ENCODE measurements at regions not wholly inside any gene's neighbourhood (a gene's known extent, or its start where the extent isn't known, plus 50 kb on each side); places are given as distances from the start of the nearest gene placed in this dataset.
A peak's percentile ranks its signal among the peaks of the same experiment; 100 is the strongest.
"Not testable (repeated sequence)": the region's sequence is repeated elsewhere in the genome, so short reads cannot be mapped to it uniquely, and the experiment has no call there.

- no peak for DNase-seq
Observed at GRCh38 chr10:36026656-36027390, 384.7 kb upstream of the FZD8 start.

DNA sequence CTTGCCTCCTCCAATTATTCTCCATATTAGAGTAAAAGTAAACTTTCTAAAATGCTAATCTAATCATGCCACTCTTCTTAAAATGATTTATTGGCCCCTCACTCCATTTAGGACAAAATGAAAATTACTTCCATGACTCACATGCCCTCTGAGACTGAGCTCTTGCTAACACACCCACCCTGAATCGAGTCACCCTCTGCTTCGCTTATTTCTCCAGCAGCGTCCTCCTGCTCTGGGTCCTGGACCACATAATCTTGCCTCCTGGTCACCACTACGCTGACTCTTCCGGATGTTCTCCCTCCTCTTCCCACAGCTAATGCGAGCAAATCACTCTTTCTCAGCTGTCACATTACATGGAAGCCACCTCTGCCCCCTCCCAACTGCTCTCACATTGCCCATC is 384.0 kb upstream of the FZD8 start:
- DNase-seq = no peak

- DNase-seq = peak in 1 of 5 experiments; percentile 32
Observed at GRCh38 chr10:36023939-36024338, 381.8 kb upstream of the FZD8 start.

DNA sequence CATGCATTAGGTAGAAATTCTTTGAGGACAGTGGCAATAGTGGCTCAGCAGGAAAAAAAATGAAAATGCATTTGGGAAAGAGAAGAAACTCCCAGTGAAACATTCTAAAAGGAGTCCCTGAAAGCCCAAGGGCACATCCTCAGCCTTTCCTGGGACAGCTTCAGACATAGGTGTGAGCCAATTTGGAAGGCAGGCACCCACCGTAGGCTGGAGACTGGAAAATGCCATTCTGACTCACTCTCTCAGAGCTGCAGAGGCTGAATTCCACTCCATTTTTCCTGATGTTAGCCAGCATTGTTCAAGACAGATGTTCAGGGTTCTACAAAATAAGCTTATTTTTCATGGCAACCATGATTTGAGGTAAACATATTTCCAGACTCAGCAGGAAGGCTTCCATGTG is 379.0 kb upstream of the FZD8 start:
- DNase-seq = no peak

- no peak for DNase-seq
Observed at GRCh38 chr10:36019749-36020148, 377.7 kb upstream of the FZD8 start.

GRCh38 chr10:36018996-36019395 is 376.9 kb upstream of the FZD8 start:
- DNase-seq = no peak

- no peak for DNase-seq
Observed at GRCh38 chr10:36017137-36017536, 375.0 kb upstream of the FZD8 start.

GRCh38 chr10:36007369-36007768 is 365.3 kb upstream of the FZD8 start:
- no peak for DNase-seq

GRCh38 chr10:36003688-36004087 is 361.6 kb upstream of the FZD8 start:
- DNase-seq = no peak

GRCh38 chr10:36003031-36003600 is 361.0 kb upstream of the FZD8 start:
- DNase-seq = no peak

GRCh38 chr10:36002445-36002844 is 360.3 kb upstream of the FZD8 start:
- no peak for DNase-seq

DNA sequence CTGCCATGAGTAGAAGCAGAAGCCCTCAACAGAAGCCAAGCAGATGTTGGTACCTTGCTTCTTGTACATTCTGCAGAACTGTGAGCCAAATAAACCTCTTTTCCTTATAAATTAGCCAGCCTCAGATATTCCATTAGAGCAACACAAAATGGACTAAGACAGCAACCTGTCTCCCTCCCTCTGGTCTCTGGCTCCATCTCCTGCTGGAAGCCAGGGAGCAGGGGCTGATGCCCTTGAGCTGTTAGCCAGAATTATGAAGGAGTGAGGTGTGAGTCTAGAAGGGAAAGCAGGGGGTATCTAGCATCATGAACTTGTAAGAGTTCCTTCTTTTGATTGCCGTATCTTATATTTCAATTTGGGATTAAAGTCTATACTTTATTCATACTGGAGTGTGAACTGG is 358.7 kb upstream of the FZD8 start:
- not testable (repeated sequence) for DNase-seq

- no peak for DNase-seq
Observed at GRCh38 chr10:35998026-35998425, 355.9 kb upstream of the FZD8 start.

- DNase-seq = no peak
Observed at GRCh38 chr10:35995485-35995884, 353.4 kb upstream of the FZD8 start.

- DNase-seq = no peak
Observed at GRCh38 chr10:35993591-35994515, 351.8 kb upstream of the FZD8 start.

- DNase-seq = no peak
Observed at GRCh38 chr10:35992107-35992506, 350.0 kb upstream of the FZD8 start.

GRCh38 chr10:35986756-35987502 is 344.8 kb upstream of the FZD8 start:
- DNase-seq = no peak

- no peak for DNase-seq
Observed at GRCh38 chr10:35979116-35979515, 337.0 kb upstream of the FZD8 start.

DNA sequence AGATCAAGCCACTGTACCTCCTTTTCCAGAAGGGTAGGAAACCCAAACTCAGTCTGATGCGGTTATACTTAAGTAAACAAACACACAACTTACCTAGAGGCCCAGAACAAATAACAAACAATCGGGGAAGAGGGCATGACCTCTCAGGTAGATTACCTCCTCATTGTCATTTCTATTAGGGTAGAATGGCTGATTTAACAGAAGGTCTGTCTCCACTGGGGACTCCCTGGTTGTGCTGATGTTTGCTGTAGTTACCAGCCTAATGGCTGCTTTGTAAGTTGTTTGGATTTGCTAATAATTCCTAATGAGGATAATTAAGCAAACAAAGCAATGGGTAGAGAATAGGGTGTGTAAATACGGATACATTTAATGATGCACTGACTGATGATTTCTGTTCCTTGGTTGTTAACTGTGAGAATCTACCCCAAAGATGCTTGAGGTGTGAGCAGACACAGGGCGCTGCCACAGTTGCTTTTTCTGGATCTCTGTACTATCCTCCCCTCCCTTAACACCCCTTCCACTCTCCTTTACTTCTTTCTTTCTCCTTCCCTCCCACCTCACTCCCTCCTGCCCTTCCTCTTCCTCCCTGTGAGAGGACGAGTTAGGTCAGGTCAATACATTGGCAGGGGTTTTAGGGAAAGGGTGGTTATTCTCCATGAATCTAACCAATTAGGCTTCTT is 332.0 kb upstream of the FZD8 start:
- not testable (repeated sequence) for DNase-seq

- no peak for DNase-seq
Observed at GRCh38 chr10:35972275-35972674, 330.2 kb upstream of the FZD8 start.

DNA sequence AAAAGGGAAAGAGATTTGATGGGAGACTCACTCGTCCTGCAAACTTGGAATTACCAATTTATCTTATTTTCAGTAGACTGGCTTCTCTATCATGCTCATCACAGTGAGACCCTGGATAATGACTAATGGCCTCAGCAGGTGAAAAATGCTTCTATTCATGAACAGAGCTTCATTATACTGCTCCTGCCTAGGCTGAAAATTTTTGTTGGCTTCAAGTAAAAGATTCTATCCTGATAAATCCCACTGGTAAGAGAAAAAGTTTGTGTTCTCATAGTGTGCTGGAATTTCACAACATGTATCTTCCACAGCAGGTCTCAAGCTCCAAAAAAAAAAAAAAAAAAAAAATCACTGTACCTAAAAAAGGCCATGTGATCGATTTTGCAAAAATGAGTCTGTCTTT is 329.3 kb upstream of the FZD8 start:
- no peak for DNase-seq

GRCh38 chr10:35963685-35964084 is 321.6 kb upstream of the FZD8 start:
- no peak for DNase-seq

Measured in T-helper 2 cell (primary cell).